IMR-90 (cell line): ENCODE measurements at regions not wholly inside any gene's neighbourhood (a gene's known extent, or its start where the extent isn't known, plus 50 kb on each side); places are given as distances from the start of the nearest gene placed in this dataset.

Source experiments
- ATAC-seq: fragments of 200-7000 bp; cut with Tn5 transposase; 2 replicates; pipeline ENCODE4 v1.9.1; 2020; ENCODE audit warnings: low read depth, mild to moderate bottlenecking, moderate library complexity
- BruUV-seq: library from RNA; stranded (reverse); fragments of 400-500 nt; replicated peaks from 2 replicates; lab custom pipeline; 2021; lab: Mats Ljungman, UMichigan
- CTCF ChIA-PET: fragments of 300-600 bp; formaldehyde crosslinking; extraction: SDS; loops from one replicate; lab custom pipeline; 2021; ENCODE audit warnings: antibody characterized with exemption; lab: Yijun Ruan, JAX
- POLR2A ChIA-PET: fragments of 300-600 bp; sonication (Branson Sonifier 250); formaldehyde crosslinking; loops from one replicate; lab custom pipeline; 2022; ENCODE audit warnings: antibody characterized with exemption; ENCODE audit not compliant: unreplicated experiment; lab: Charles Lee
- DNase-seq: peaks from one replicate; pipeline ENCODE4 v3.0.0; 2013
- H2AFZ ChIP-seq: replicated peaks from 2 replicates; pipeline ENCODE3; 2013; ENCODE audit warnings: low read length, mild to moderate bottlenecking; ENCODE audit not compliant: poor library complexity
- H2AK5ac ChIP-seq: 2 replicates; pipeline ENCODE4 v1.6.1; 2013; ENCODE audit warnings: low read depth, low read length, inconsistent platforms
- H2AK9ac ChIP-seq: replicated peaks from 2 replicates; pipeline ENCODE3; 2013; ENCODE audit warnings: mild to moderate bottlenecking, low read depth, low read length, moderate library complexity; ENCODE audit not compliant: poor library complexity
- H2BK120ac ChIP-seq: 2 replicates; pipeline ENCODE4 v1.6.1; 2013; ENCODE audit warnings: low read depth, low read length, inconsistent platforms
- H2BK15ac ChIP-seq: 3 replicates; pipeline ENCODE4 v1.6.1; 2013; ENCODE audit warnings: low read depth, low read length, inconsistent platforms
- H2BK20ac ChIP-seq: 2 replicates; pipeline ENCODE4 v1.6.1; 2013; ENCODE audit warnings: low read depth, mild to moderate bottlenecking, inconsistent platforms, low read length, moderate library complexity
- H2BK5ac ChIP-seq: 2 replicates; pipeline ENCODE4 v1.6.1; 2013; ENCODE audit warnings: mild to moderate bottlenecking, low read depth, low read length, inconsistent platforms; ENCODE audit not compliant: poor library complexity, severe bottlenecking
- H3K14ac ChIP-seq: replicated peaks from 2 replicates; pipeline ENCODE4 v1.6.1; 2013; ENCODE audit warnings: low read depth, low read length, inconsistent platforms
- H3K18ac ChIP-seq: 2 replicates; pipeline ENCODE4 v1.6.1; 2013; ENCODE audit warnings: low read depth, low read length, control low read depth
- H3K23ac ChIP-seq: 2 replicates; pipeline ENCODE4 v1.6.1; 2013; ENCODE audit warnings: low read depth, low read length, inconsistent platforms
- H3K27ac ChIP-seq: 2 replicates; pipeline ENCODE4 v1.5.1; 2013; ENCODE audit warnings: mild to moderate bottlenecking, control low read depth, low read length; ENCODE audit not compliant: insufficient read depth
- H3K27me3 ChIP-seq: 2 replicates; pipeline ENCODE4 v1.6.1; 2013; ENCODE audit warnings: low read length; ENCODE audit not compliant: control insufficient read depth, insufficient read depth
- H3K36me3 ChIP-seq: 2 replicates; pipeline ENCODE4 v1.6.1; 2013; ENCODE audit warnings: low read length, mixed read lengths; ENCODE audit not compliant: control insufficient read depth, insufficient read depth
- H3K4ac ChIP-seq: 2 replicates; pipeline ENCODE4 v1.6.1; 2013; ENCODE audit warnings: low read depth, low read length, inconsistent platforms
- H3K4me1 ChIP-seq: 2 replicates; pipeline ENCODE4 v1.6.1; 2013; ENCODE audit warnings: low read length, mixed read lengths; ENCODE audit not compliant: control insufficient read depth, insufficient read depth
- H3K4me2 ChIP-seq: 2 replicates; pipeline ENCODE4 v1.6.1; 2013; ENCODE audit warnings: low read depth, mild to moderate bottlenecking, control low read depth, low read length, moderate library complexity
- H3K4me3 ChIP-seq: 2 replicates; pipeline ENCODE4 v1.5.1; 2013; ENCODE audit warnings: low read depth, mild to moderate bottlenecking, control low read depth, low read length, moderate library complexity; ENCODE audit not compliant: insufficient read depth
- H3K56ac ChIP-seq: 2 replicates; pipeline ENCODE4 v1.6.1; 2013; ENCODE audit warnings: low read length, inconsistent platforms; ENCODE audit not compliant: insufficient read depth; ENCODE audit errors: extremely low read depth
- H3K79me1 ChIP-seq, 2 experiments: 2 replicates each; pipeline ENCODE4 v1.6.1; 2013; ENCODE audit warnings: low read length in 2 of 2, inconsistent platforms in 1 of 2, low read depth in 1 of 2
- H3K9ac ChIP-seq: 2 replicates; pipeline ENCODE4 v1.6.1; 2013; ENCODE audit warnings: low read depth, low read length, control low read depth
- H3K9me1 ChIP-seq: 2 replicates; pipeline ENCODE4 v1.6.1; 2013; ENCODE audit warnings: low read length, inconsistent platforms; ENCODE audit not compliant: insufficient read depth
- H3K9me3 ChIP-seq: 2 replicates; pipeline ENCODE4 v1.6.1; 2013; ENCODE audit warnings: low read length; ENCODE audit not compliant: control insufficient read depth, insufficient read depth
- H4K20me1 ChIP-seq: 2 replicates; pipeline ENCODE4 v1.6.1; 2013; ENCODE audit warnings: low read length, inconsistent platforms; ENCODE audit not compliant: insufficient read depth
- H4K5ac ChIP-seq: 2 replicates; pipeline ENCODE4 v1.6.1; 2013; ENCODE audit warnings: mild to moderate bottlenecking, low read depth, low read length, control low read depth
- H4K8ac ChIP-seq, 2 experiments: 2 replicates each; pipeline ENCODE4 v1.6.1; 2013; ENCODE audit warnings: low read depth in 2 of 2, low read length in 2 of 2, control low read depth in 1 of 2, inconsistent platforms in 1 of 2
- H4K91ac ChIP-seq: 2 replicates; pipeline ENCODE4 v1.6.1; 2013; ENCODE audit warnings: low read depth, low read length, inconsistent platforms; ENCODE audit not compliant: insufficient read depth
- CHD1 ChIP-seq: IDR thresholded peaks from 2 replicates; pipeline ENCODE4 v1.6.1; 2012; ENCODE audit warnings: low read depth, low read length, improper control_type of control experiment
- FOS ChIP-seq: fragments of 150-350 bp; IDR thresholded peaks from 2 replicates; pipeline ENCODE4 v1.6.1; 2016; ENCODE audit warnings: low read depth, low read length
- MAFK ChIP-seq: IDR thresholded peaks from 2 replicates; pipeline ENCODE4 v1.6.1; 2012; ENCODE audit warnings: low read depth, low read length, improper control_type of control experiment
- MXI1 ChIP-seq: IDR thresholded peaks from 2 replicates; pipeline ENCODE4 v1.6.1; 2012; ENCODE audit warnings: low read depth, mild to moderate bottlenecking, low read length, moderate library complexity, borderline replicate concordance
- POLR2A ChIP-seq: IDR thresholded peaks from 2 replicates; pipeline ENCODE4 v1.6.1; 2012; ENCODE audit warnings: mild to moderate bottlenecking, low read depth, low read length
- SMC3 ChIP-seq: fragments of 150-350 bp; IDR thresholded peaks from 2 replicates; pipeline ENCODE4 v1.6.1; 2016; ENCODE audit warnings: low read depth, mild to moderate bottlenecking, antibody characterized with exemption, low read length, moderate library complexity
- WGBS, 2 experiments: methylation state at CpG; one replicate each; pipeline versions ENCODE4 v1.1.5 to v1.1.7; 2013; ENCODE audit warnings: missing lambda C conversion rate in 2 of 2; ENCODE audit not compliant: insufficient read length in 1 of 2; ENCODE audit errors: extremely low coverage in 2 of 2; 5-methylcytosine and 5-hydroxymethylcytosine counted together
- dilution Hi-C: fragments of 300-500 bp; cut with HindIII; formaldehyde crosslinking; loops from one replicate; pipeline ENCODE4 v1.14.3; 2018; ENCODE audit warnings: low sequenced_read_pairs; ENCODE audit not compliant: unreplicated experiment
- in situ Hi-C: fragments of 300-500 bp; cut with MboI; formaldehyde crosslinking; loops from 3 replicates; pipeline ENCODE4 v1.14.3; 2019; ENCODE audit warnings: low sequenced_read_pairs, inconsistent platforms, mixed read lengths
- intact Hi-C: fragments of 100-400 bp; cut with micrococcal nuclease; formaldehyde crosslinking; loops from 2 replicates; pipeline ENCODE4 v1.10.0; 2022
- TF ChIP-seq, protein P1 (sequence below): conservative IDR thresholded peaks from 2 replicates; pipeline ENCODE4 v1.5.1; 2012; ENCODE audit warnings: mild to moderate bottlenecking, low read depth, low read length, improper control_type of control experiment

DNA sequence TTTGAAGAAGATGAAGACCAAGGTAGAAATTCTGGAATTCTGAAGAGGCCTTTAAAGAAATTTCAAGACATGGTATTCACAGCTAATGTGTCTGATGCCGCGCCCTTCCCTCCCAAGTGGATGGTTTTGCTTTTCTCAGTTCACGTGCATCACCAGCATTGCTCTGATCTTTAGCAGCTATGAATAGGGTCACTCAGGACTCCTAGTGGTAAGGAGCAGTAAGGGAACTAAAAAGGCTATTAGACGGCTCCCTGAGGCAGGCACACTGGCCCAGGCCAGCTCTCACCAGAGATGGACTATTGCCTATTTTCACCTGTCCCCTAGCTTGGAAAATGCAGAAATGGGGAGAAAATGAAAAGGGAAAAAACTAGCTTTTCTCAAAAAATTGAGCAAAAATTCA is 447.5 kb upstream of the RASGEF1B start:
- Histone ChIP-seq H3K9me3 (no peaks in the 10 kb centered on the region), H2AK9ac (no peak overlapping the region), H3K27ac (no peak overlapping the region), H2AK5ac (no peak overlapping the region), H3K4me2 (no peak overlapping the region), H2BK5ac (no peak overlapping the region), H3K4ac (no peak overlapping the region), H3K56ac (no peak overlapping the region), H3K27me3 (no peaks in the 10 kb centered on the region), H4K20me1 (no peaks in the 10 kb centered on the region), H2BK20ac (no peak overlapping the region), H2BK15ac (no peak overlapping the region), H4K91ac (no peak overlapping the region), H3K79me1 (no peaks in the 10 kb centered on the region), H3K23ac (no peak overlapping the region), H3K4me3 (no peak overlapping the region), H3K4me1 (no peaks in the 10 kb centered on the region), H4K8ac (no peak overlapping the region), H3K36me3 (no peaks in the 10 kb centered on the region), H2AFZ (no peak overlapping the region), H2BK120ac (no peak overlapping the region), H3K9ac (no peak overlapping the region), H4K5ac (no peak overlapping the region), H3K18ac (no peak overlapping the region), H3K9me1 (no peaks in the 10 kb centered on the region), H3K14ac (no peak overlapping the region)
- DNase-seq (peak; percentile 1), ATAC-seq (peak; percentile 77)
- no TSS peak for BruUV-seq
- POLR2A ChIA-PET: no interaction called here
- in situ Hi-C loops: no loop called here
- dilution Hi-C loops: no loop called here
- CTCF ChIA-PET: interaction anchor here (1.1 to 1.3 kb wide), 2 partner anchors 75 to 524 kb away, joined by 3 read pairs; no protein-coding TSS in a partner anchor
- WGBS, 2 experiments: no CpG with 5 or more reads among the region's 4 CpGs
- TF ChIP-seq POLR2A (no peak), SMC3 (no peak), FOS (no peak), CHD1 (no peak), MAFK (no peak), MXI1 (no peak)
- TF ChIP-seq, protein P1, sequence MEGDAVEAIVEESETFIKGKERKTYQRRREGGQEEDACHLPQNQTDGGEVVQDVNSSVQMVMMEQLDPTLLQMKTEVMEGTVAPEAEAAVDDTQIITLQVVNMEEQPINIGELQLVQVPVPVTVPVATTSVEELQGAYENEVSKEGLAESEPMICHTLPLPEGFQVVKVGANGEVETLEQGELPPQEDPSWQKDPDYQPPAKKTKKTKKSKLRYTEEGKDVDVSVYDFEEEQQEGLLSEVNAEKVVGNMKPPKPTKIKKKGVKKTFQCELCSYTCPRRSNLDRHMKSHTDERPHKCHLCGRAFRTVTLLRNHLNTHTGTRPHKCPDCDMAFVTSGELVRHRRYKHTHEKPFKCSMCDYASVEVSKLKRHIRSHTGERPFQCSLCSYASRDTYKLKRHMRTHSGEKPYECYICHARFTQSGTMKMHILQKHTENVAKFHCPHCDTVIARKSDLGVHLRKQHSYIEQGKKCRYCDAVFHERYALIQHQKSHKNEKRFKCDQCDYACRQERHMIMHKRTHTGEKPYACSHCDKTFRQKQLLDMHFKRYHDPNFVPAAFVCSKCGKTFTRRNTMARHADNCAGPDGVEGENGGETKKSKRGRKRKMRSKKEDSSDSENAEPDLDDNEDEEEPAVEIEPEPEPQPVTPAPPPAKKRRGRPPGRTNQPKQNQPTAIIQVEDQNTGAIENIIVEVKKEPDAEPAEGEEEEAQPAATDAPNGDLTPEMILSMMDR: no peak; the same call in 1 of the 2 replicates
- intact Hi-C loops: no loop called here
